ENCODE measurements at regions not wholly inside any gene's neighbourhood (a gene's known extent, or its start where the extent isn't known, plus 50 kb on each side); places are given as distances from the start of the nearest gene placed in this dataset.

DNA sequence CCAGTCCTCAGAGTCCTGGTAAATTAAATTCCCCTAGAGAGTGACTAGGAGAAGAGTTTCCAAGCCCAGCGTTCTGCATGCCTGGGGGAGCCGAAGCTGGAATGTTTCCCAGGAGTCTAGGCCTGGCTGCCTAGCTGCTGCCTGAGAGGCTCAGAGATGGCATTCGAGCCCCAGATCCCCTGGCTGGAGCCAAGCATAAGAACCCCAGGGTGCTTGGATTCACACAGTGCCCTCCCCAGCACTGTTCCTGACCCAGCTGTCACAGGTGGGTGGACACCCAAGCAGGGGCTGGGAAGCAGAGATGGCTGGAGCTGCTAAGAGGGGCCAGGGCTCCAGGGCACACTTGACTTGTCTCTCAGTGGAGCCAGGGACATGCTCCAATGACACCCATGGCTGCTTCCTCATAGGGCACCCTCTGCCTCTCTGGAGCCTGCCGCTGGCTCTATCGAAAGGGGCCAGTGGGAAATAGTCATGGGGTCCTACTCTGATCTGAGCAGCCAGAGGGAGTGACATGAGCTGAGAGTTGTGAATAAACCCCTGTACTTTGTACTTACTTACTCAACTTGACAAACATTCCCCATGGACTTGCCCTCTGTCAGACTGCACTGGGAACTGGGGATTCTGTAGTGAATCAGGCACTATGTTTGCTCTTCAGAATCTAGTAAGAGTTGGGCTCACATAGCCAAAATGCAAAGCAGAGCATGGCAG is 62.6 kb upstream of the XPA start:
- Histone ChIP-seq H3K4me3 (no peak overlapping the region), H3K27ac (no peak overlapping the region), H3K9me3 (no peaks in the 10 kb centered on the region), H3K4me1 (no peaks in the 10 kb centered on the region), H3K27me3 (no peaks in the 10 kb centered on the region), H3K36me3 (replicated peaks in 1 of 2; ENCODE audit: insufficient read depth in 1 of 2, low read depth in 2 of 2) (no peaks in the 10 kb centered on the region)
- TF ChIP-seq POLR2A (IDR thresholded peaks at IDR 0.05) = no peak
- TF ChIP-seq, protein P1, sequence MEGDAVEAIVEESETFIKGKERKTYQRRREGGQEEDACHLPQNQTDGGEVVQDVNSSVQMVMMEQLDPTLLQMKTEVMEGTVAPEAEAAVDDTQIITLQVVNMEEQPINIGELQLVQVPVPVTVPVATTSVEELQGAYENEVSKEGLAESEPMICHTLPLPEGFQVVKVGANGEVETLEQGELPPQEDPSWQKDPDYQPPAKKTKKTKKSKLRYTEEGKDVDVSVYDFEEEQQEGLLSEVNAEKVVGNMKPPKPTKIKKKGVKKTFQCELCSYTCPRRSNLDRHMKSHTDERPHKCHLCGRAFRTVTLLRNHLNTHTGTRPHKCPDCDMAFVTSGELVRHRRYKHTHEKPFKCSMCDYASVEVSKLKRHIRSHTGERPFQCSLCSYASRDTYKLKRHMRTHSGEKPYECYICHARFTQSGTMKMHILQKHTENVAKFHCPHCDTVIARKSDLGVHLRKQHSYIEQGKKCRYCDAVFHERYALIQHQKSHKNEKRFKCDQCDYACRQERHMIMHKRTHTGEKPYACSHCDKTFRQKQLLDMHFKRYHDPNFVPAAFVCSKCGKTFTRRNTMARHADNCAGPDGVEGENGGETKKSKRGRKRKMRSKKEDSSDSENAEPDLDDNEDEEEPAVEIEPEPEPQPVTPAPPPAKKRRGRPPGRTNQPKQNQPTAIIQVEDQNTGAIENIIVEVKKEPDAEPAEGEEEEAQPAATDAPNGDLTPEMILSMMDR (IDR thresholded peaks at IDR 0.05) = no peak
- intact Hi-C loops (cut with DNase I) = no loop called here
- DNase-seq (no peak), ATAC-seq (no peak)
- 55 to 74% methylated on average over 3 to 5 of the region's 5 CpGs for WGBS, 2 donors

DNA sequence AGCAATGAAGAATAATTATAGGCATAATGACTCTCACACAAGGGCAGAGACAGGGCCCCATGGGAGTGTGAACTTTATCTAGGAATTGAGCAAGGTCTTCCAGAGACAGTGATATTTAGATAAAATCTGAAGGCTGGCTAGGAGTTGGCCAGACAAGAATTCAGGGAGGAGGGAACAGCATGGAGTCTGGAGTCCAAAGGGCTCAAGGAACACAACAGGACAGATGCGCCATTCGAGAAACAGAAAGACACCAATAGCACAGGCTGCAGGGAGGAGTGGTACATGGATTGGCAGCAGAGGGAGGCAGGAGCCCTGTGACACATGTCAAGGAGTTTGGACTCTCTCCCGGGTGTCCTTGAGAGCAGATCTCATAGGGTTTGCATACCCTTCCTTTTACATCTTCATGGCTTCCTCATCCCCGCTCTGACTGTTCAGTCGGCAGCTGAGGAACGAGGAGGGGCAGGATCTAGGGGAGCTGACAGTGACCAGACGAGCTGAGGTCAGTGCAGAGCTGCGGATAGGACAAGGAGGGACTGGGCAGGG is 64.0 kb upstream of the XPA start:
- Histone ChIP-seq H3K36me3 (replicated peaks in 1 of 2; ENCODE audit: insufficient read depth in 1 of 2, low read depth in 2 of 2) (no peaks in the 10 kb centered on the region), H3K4me3 (no peak overlapping the region), H3K9me3 (no peaks in the 10 kb centered on the region), H3K27me3 (no peaks in the 10 kb centered on the region), H3K4me1 (no peaks in the 10 kb centered on the region), H3K27ac (no peak overlapping the region)
- no peak for ATAC-seq
- TF ChIP-seq POLR2A (IDR thresholded peaks at IDR 0.05) = no peak
- TF ChIP-seq, protein P1 (IDR thresholded peaks at IDR 0.05) = no peak
- intact Hi-C loops (cut with DNase I) = no loop called here
- WGBS, 2 donors = 56 to 71% methylated on average over 5 to 8 of the region's 8 CpGs
- no peak for DNase-seq

DNA sequence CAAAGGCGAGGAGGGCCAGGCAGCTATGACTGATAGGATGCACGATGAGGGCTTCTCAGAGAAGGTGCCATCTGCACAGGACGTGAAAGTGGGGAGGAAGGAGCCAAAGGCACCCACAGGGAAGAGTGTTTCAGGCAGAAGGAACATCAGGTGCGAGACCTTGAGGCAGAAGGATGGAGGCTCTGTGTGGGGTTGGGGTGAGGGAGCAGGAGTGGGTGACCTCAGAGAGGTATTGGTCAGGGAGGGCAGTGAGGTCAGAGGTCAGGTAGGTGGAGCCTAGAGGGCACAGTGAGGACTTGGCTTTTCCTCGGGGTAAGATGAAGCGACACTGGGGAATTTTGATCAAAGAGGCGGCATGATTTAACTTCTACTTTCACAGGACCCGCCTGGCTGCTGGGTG is 64.7 kb upstream of the XPA start:
- Histone ChIP-seq H3K36me3 (replicated peaks in 1 of 2; ENCODE audit: insufficient read depth in 1 of 2, low read depth in 2 of 2) (no peaks in the 10 kb centered on the region), H3K27ac (no peak overlapping the region), H3K27me3 (no peaks in the 10 kb centered on the region), H3K4me3 (no peak overlapping the region), H3K9me3 (no peaks in the 10 kb centered on the region), H3K4me1 (no peaks in the 10 kb centered on the region)
- intact Hi-C loops (cut with DNase I) = no loop called here
- WGBS, 2 donors = 68 to 72% methylated on average over 8 of the region's 8 CpGs
- no peak for ATAC-seq
- no peak for TF ChIP-seq POLR2A (IDR thresholded peaks at IDR 0.05)
- TF ChIP-seq, protein P1 (IDR thresholded peaks at IDR 0.05) = no peak
- no peak for DNase-seq

DNA sequence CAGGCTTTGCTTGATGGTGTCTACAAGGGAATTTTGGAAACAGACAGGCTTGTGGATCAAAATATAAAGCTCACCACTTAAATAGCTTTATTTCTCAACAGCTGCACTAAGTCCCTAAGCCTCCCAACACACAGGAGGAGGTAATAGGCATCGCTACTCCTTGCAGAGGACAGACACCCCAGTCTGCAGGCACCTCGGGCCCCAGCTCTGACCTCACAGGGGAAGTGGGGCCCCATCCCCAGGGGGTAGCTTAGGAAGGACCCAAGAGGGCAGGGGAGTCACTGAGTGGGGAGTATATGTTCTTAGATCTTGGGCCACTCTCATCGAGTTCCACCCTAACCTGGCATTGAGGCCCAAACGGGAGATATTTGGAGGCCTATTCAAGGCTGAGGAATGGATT is 66.7 kb upstream of the XPA start:
- no peak overlapping the region for H3K4me3 ChIP-seq
- ATAC-seq (no peak), DNase-seq (no peak)
- TF ChIP-seq, protein P1 (IDR thresholded peaks at IDR 0.05) = no peak
- no peak for TF ChIP-seq POLR2A (IDR thresholded peaks at IDR 0.05)
- no peaks in the 10 kb centered on the region for H3K36me3 ChIP-seq (replicated peaks in 1 of 2; ENCODE audit: insufficient read depth in 1 of 2, low read depth in 2 of 2)
- intact Hi-C loops (cut with DNase I) = no loop called here
- no peaks in the 10 kb centered on the region for H3K4me1 ChIP-seq
- H3K27ac ChIP-seq = no peak overlapping the region
- WGBS, 2 donors = 63 to 66% methylated on average over 4 of the region's 4 CpGs
- no peaks in the 10 kb centered on the region for H3K9me3 ChIP-seq
- no peaks in the 10 kb centered on the region for H3K27me3 ChIP-seq

DNA sequence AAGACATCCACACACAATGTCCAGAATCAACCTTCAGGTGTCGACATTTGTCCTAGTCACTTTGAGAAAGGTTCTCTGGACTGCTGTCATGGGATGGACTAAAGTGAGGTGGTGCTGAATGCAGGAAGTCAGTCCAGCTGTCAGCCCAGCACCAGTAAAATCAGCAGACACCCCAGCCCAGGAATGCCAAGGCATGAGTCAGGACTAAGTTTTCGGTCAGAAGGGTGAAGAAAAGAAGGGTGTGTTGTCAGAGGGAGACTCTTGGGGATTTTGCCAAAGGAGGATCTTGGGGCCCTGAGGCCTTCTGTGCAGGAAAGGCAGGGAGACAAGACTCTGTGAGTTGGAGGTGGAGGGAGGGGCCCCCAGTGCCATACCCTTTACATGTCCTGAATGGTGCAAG is 69.0 kb upstream of the XPA start:
- ATAC-seq (no peak), DNase-seq (no peak)
- Histone ChIP-seq H3K4me3 (no peak overlapping the region), H3K4me1 (no peaks in the 10 kb centered on the region), H3K9me3 (no peaks in the 10 kb centered on the region), H3K27me3 (no peaks in the 10 kb centered on the region), H3K36me3 (replicated peaks in 1 of 2; ENCODE audit: insufficient read depth in 1 of 2, low read depth in 2 of 2) (no peaks in the 10 kb centered on the region), H3K27ac (no peak overlapping the region)
- TF ChIP-seq, protein P1 (IDR thresholded peaks at IDR 0.05) = no peak
- no peak for TF ChIP-seq POLR2A (IDR thresholded peaks at IDR 0.05)
- WGBS, 2 donors = 89 to 100% methylated on average over 1 to 2 of the region's 2 CpGs
- intact Hi-C loops (cut with DNase I) = no loop called here
